ENCODE measurements at regions not wholly inside any gene's neighbourhood (a gene's known extent, or its start where the extent isn't known, plus 50 kb on each side); places are given as distances from the start of the nearest gene placed in this dataset.
A peak's percentile ranks its signal among the peaks of the same experiment; 100 is the strongest.
"Not testable (repeated sequence)": the region's sequence is repeated elsewhere in the genome, so short reads cannot be mapped to it uniquely, and the experiment has no call there.

DNA sequence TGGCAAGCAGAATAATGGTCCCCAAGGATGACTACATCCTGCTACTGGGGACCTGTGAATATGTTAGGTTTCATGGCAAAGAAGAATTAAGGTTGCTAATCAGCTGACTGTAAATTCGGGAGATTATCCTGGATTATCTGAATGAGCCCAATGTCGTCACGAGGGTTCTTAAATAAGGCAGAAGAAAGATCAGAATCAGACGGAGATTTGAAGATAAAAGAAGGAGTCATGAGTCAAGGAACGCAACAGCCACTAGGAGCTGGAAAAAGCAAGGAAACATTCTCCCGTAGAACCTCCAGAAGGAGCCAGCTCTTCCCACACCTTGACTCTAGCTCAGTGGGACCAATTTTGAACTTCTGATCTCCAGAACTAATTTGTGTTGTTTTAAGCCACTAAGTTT, 82.9 kb upstream of the APBB1IP start:
- no peak for DNase-seq (ENCODE audit: low spot score)

DNA sequence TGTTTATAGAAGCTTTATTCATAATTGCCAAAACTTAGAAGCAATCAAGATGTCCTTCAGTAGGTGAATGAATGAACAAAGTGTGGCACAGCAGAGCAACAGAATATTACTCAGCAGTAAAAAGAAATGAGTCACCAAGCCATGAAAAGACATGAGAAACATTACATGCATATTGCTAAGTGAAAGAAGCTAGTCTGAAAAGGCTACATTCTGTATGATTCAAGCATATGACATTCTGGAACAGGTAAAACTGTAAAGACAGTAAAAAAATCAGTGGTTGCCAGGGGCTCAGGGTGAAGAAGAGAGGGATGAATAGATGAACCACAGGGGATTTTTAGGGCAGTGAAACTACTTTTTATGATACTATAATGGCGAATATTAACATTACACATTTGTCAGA, 80.9 kb upstream of the APBB1IP start:
- no peak for DNase-seq (ENCODE audit: low spot score)

DNA sequence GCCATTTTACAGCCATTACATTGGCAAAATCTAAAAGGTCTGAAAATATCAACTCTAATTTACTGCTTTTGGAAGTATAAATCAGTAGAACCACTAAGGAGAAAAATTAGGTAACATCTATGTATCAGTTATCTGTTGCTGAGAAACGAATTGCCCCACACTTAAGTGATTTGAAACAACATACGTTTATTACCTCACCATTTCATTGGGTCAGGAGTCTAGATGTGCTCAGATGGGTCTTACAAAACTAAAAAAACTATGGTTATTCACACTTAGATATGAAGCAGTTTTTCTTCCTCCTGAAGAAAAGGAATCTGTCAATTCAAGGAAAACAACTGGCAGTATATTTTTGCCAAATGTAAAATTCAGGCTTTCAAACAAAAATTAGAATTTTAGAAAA, 80.1 kb upstream of the APBB1IP start:
- no peak for DNase-seq (ENCODE audit: low spot score)

DNA sequence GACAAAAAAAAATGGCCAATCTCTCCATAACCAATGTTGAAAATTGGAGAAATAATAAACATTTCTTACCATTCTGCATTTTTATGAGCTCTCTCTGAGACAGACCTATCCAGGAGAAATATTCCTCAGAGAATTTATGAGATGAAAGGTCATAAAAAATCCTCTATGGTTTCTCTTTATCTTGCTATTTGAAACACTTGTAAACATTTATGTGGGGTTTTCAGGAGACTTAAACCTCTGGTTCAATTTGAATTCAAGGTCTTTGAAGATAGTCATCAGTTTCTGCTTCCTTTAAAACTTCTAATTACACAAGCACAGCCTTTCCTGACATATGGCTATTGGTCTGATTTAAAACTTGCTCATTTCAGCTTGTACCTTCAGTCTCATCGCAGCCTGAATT, 78.5 kb upstream of the APBB1IP start:
- peak; percentile 36 for DNase-seq (ENCODE audit: low spot score)

DNA sequence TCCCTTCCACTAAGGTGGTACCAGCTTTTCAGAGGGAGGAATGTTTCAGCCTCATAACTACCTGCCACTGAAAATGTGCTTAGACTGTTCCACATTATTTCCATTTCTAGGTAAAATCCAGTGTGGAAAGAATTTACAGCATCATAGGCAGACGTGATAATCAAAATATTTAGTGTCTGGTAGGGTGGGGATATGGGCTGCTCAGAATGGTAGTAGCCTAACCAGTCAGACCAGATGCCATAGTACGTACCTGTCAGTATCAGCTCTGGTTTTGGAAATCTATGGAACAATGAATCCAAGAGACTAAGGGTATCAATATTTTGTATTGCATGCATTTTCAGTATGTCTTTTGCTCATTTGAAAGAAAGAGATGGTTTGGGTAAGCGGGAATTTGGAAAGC, 76.8 kb upstream of the APBB1IP start:
- peak; percentile 53 for DNase-seq (ENCODE audit: low spot score)

DNA sequence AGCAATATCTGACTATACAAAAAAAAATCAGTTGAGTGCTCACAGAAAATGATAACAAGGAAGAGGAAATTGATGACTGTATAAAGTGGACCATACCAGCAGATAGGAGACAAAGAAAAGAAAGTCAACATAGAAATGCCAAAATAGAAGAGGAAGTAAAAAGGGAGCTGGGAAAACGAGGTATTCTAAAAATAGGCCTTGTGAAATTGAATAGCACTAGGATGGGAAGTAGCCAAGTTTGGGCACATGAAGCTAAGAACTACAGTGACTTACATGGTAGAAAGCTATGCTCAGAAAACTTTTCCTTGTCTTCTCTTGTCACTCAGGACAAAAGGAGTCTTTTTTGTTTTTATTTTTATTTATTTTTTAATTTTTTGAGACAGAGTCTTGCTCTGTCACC, 76.2 kb upstream of the APBB1IP start:
- DNase-seq (ENCODE audit: low spot score), result no peak

DNA sequence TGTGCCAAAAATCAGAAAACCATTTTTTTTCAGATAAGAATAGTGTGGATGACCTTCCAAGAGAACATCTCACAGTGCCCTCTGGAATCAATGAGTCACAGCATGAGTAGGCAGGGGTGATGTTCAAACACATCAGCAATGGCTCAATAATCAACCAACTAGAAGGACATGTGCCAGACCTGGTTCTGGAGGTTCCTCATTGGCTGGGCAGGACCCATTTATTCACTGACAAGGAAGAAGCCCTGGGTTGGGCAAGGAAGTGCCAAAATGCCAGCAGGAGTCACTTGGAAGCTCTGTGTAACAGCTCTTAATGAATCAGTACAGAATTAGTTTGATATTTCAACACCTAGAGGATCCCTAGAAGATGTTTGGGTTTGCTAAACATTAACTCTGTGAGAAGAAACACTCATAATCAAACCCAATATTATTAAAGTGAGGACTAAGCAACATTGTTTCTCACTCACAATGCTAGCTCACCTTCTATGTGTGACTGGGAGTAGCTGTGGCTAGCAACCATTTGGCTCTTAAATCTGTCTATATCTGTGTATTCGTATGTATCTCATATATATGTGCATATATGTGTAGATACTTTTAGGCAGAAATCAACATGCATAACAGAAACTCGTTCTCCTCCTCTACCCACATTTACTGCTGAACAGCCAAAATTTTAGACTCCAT, 72.3 kb upstream of the APBB1IP start:
- no peak for DNase-seq (ENCODE audit: low spot score)

DNA sequence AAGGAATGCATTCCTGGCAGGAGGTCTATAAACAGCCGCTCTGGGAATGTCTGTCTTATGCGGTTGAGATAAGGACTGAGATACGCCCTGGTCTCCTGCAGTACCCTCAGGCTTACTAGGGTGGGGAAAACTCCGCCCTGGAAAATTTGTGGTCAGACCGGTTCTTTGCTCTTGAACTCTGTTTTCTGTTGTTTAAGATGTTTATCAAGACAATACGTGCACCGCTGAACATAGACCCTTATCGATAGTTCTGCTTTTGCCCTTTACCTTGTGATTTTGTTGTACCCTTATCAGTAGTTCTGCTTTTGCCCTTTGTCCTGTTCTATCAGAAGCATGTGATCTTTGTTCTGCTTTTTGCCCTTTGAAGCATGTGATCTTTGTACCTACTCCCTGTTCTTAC, 71.1 kb upstream of the APBB1IP start:
- peak; percentile 45 for DNase-seq (ENCODE audit: low spot score)

DNA sequence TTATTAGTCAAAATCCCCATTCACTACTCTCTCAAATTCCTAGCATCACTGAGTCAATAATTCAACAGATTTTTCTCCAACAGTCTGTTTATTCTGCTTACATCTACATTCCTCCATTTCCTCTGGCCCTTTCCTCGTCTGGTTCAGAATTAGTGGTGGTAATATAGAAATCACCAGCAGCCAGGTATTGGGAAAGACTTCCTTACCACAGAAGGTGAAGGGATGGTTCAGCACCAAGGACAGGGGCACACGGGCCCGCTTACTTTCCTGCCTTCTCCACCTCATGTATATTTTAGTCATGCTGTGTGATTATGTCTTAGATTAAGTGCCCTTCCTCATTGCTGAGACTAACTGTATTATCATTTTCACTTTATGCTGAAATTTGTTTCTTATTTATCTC, 70.4 kb upstream of the APBB1IP start:
- DNase-seq (ENCODE audit: low spot score), result peak; percentile 80

DNA sequence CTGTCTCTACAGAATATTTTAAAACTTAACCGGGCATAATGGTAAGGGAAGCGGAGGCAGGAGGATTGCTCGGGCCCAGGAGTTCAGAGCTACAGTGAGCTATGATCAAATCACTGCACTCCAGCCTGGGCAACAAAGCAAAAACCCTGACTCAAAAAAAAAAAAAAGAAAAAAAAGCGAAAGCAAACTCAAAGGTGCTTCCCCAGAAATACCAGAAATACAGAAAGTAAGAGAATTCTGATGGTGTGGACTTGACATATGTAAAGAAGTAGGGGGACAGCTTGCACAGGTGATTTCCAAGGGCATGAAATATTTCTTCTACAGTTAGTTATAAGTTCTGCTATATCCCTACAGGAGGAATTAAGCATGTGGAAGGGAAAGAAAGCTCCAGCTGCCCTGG, 69.7 kb upstream of the APBB1IP start:
- no peak for DNase-seq (ENCODE audit: low spot score)

DNA sequence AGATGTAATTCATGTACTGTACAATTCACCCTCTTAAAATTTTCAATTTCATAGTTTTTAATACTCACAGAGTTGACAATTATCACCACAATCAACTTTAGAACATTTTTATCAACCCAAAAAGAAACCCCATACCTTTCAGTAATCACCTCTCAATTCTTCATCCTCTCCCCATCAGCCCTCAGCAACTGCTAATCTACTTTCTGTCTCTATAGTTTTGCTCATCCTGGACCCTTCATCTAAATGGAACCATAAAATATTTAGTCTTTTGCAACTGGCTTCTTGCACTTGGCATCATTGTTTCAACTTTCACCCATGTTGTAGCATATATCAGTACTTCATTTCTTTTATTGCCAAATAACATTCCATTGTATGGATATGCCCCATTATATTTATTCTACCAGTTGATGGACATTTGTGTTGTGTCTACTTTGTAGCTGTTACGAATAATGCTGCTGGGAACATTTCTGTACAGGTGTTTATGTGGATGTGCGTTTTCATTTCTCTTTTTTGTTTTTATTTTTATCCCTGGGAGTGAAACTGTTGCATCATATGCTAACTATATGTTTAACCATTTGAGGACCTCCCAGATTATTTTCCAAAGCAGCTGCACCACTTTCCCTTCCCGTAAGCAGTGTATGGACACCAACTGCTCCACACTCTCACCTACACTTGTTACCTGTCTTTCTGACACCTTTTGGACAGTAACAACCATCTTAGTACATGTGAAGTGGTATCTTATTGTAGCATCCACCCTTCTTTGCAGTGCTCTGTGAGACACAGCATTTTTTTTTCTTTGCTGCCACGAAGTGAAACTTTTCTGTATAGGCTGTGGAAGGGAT, 65.4 kb upstream of the APBB1IP start:
- no peak for DNase-seq (ENCODE audit: low spot score)

DNA sequence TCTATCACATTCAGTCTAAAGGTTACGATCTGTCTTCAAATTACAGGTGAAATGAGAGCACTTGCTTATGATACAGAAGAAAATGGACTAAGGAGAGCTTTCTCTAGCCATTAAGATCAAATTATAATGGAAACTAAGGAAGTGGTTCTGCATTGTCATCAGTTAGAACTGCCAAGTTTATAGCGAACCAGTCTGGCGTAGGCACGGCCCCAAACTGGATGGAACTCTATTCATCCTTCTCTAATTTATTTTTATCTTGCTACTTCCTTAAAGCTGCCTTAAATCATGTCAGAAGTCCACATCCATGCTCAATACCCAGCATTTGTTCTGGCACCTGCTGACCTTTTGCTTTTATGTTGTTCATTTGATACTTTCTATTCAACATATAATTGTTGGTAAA, 63.7 kb upstream of the APBB1IP start:
- DNase-seq (ENCODE audit: low spot score), result no peak

DNA sequence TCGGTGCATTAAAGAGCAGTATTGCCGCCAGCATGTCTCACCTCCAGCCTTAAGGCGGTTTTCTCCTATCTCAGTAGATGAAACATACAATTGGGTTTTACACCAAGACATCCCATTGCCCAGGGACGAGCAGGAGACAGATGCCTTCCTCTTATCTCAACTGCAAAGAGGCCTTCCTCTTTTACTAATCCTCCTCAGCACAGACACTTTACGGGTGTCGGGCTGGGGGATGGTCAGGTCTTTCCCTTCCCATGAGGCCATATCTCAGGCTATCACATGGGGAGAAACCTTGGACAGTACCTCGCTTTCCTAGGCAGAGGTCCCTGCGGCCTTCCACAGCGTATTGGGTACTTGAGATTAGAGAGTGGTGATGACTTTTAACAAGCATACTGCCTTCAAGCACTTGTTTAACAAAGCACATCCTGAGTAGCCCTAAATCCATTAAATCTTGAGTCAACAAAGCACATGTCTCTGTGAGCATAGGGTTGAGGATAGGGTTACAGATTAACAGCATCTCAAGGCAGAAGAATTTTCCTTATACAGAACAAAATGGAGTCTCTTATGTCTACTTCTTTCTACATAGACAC, 60.8 kb upstream of the APBB1IP start:
- DNase-seq (ENCODE audit: low spot score), result not testable (repeated sequence)

DNA sequence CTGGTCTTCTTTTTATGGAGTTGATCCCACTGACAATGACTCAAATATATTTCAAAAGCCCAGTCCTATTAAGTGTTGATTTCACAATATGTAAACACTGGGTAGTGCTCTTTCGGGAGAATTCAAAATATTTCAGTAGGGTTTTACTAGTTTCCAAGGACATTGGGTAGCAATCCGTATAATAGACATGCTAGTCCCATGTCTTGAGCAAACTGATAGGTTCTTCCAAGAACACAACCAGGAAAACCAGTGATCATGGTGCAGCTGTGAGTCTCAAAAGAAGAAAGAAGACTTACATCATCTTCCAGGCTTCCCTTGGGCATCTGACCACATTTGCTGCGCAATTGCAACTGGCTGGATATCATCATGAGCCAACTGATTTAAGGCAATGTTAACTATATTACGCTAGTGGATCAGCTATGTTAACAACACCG, 59.3 kb upstream of the APBB1IP start:
- no peak for DNase-seq (ENCODE audit: low spot score)

DNA sequence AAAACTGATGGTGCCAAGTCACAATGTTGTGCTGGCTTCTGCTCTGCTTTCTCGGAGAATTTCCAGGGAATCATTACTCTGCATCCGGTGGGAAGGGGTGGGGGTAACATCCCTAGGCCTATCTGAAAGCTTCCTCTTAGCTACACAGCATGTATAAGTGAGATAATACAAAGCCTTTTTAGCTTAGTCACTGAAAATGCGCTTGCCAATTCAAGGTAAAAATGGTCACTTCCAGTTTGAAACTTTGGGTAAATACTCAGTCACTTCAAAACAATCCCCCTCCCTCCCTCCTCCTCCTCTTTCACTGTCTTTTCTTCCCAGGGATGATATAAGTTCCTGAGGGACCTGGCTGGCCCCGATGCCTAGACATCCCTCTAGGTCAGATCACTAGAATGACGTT, 57.3 kb upstream of the APBB1IP start:
- no peak for DNase-seq (ENCODE audit: low spot score)

DNA sequence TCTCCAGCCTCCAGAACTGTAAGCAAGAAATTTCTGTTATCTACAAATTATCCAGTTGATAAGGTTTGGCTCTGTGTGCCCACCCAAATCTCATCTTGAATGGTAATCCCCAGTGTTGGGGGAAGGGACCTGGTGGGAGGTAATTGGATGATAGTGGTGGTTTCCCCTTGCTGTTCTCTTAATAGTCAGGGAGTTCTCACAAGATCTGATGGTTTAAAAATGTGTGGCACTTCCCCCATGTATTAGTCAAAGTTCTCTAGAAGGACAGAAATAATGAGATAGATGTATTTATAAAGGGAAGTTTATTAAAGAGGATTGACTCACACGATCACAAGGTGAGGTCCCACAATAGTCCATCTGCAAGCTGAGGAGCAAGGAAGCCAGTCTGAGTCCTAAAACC, 56.2 kb upstream of the APBB1IP start:
- no peak for DNase-seq (ENCODE audit: low spot score)

DNA sequence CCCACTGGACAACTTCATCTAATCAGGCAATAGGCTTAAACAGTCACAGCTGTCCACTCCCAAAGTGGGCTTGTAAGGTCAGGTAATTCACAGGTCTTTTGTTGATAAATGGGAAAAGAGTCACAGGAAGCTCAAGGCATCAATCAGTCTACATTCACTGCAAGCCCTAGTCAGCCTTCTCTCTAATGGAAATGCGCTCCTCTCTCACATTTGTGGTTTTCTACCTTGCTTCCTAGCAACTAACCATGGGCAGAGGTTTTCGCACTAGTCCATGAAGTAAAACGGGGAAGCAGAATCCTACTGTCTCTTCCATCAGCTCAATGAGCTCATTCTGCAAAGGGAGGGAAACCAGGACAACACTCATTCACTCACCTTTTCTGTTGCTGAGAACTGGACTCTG, 53.5 kb upstream of the APBB1IP start:
- no peak for DNase-seq (ENCODE audit: low spot score)

DNA sequence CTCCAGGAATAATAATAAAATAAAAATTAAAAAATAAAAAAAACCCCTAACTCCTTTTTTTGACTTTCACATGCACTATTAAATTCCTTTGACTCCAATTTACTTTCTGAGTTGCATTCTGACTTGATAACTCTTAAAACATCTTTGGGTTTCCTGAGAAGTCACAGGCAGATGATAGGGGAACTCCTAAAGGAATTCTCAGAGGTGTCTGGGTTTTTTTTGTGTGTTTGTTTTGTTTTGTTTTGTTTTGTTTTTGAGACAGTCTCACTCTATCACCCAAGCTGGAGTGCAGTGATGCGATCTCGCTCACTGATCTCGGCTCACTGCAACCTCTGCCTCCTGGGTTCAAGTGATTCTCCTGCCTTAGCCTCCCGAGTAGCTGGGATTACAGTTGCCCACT, 52.7 kb upstream of the APBB1IP start:
- DNase-seq (ENCODE audit: low spot score), result no peak

DNA sequence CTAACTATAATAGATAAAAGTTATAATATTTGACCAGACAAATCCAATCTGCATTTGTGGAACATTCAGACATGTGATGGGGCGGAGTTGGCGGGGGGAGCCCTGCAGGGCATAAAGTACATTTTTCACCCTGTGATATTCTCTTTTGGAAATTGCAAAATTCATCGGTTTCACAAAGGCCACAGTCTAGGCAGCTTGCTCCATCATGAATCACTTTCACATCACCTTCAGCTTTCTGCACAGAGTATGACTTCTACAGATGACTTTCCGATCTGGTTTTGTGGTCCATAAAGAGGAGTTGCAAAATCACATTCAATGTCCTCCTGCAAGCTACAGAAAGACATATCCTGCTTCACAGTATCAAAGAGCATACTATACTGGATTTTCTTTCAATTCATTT, 51.4 kb upstream of the APBB1IP start:
- DNase-seq (ENCODE audit: low spot score), result no peak
